IPS-NIHi7 (cell line): ENCODE measurements at regions not wholly inside any gene's neighbourhood (a gene's known extent, or its start where the extent isn't known, plus 50 kb on each side); places are given as distances from the start of the nearest gene placed in this dataset.
"Not testable (repeated sequence)": the region's sequence is repeated elsewhere in the genome, so short reads cannot be mapped to it uniquely, and the experiment has no call there.

Experiments
- DNase-seq: peaks from one replicate; pipeline ENCODE4 v3.0.0; 2012; ENCODE audit warnings: mixed read lengths; ENCODE audit errors: extremely low spot score

GRCh38 chr5:174433098-174433497, 291.3 kb upstream of the MSX2 start:
- no peak for DNase-seq

GRCh38 chr5:174436750-174437149, 287.6 kb upstream of the MSX2 start:
- no peak for DNase-seq

- no peak for DNase-seq
These were observed 279.7 kb upstream of the MSX2 start for GRCh38 chr5:174444479-174445188.

GRCh38 chr5:174446446-174446845, 277.9 kb upstream of the MSX2 start:
- DNase-seq = no peak

- no peak for DNase-seq
These were observed 277.4 kb upstream of the MSX2 start for GRCh38 chr5:174446988-174447387.

GRCh38 chr5:174448041-174448440, 276.3 kb upstream of the MSX2 start:
- DNase-seq = no peak

GRCh38 chr5:174448662-174449061, 275.7 kb upstream of the MSX2 start:
- no peak for DNase-seq

GRCh38 chr5:174453690-174454089, 270.7 kb upstream of the MSX2 start:
- no peak for DNase-seq

GRCh38 chr5:174454464-174454863, 269.9 kb upstream of the MSX2 start:
- DNase-seq = no peak

GRCh38 chr5:174454890-174455289, 269.5 kb upstream of the MSX2 start:
- DNase-seq = no peak

GRCh38 chr5:174455301-174455700, 269.1 kb upstream of the MSX2 start:
- no peak for DNase-seq

GRCh38 chr5:174457141-174457678, 267.2 kb upstream of the MSX2 start:
- peak; percentile 35 for DNase-seq

- DNase-seq = no peak
These were observed 265.2 kb upstream of the MSX2 start for GRCh38 chr5:174459071-174459702.

GRCh38 chr5:174459832-174460448, 264.4 kb upstream of the MSX2 start:
- no peak for DNase-seq

- no peak for DNase-seq
These were observed 262.3 kb upstream of the MSX2 start for GRCh38 chr5:174462129-174462528.

GRCh38 chr5:174464504-174465165, 259.7 kb upstream of the MSX2 start:
- peak; percentile 58 for DNase-seq

- DNase-seq = not testable (repeated sequence)
These were observed 252.9 kb upstream of the MSX2 start for GRCh38 chr5:174471528-174471927.

- no peak for DNase-seq
These were observed 251.4 kb upstream of the MSX2 start for GRCh38 chr5:174472956-174473355.

- not testable (repeated sequence) for DNase-seq
These were observed 248.4 kb upstream of the MSX2 start for GRCh38 chr5:174476001-174476400.

- DNase-seq = no peak
These were observed 245.1 kb upstream of the MSX2 start for GRCh38 chr5:174479325-174479724.

- DNase-seq = no peak
These were observed 242.6 kb upstream of the MSX2 start for GRCh38 chr5:174481737-174482136.

- DNase-seq = no peak
These were observed 241.8 kb upstream of the MSX2 start for GRCh38 chr5:174482607-174483024.
